ENCODE measurements at regions not wholly inside any gene's neighbourhood (a gene's known extent, or its start where the extent isn't known, plus 50 kb on each side); places are given as distances from the start of the nearest gene placed in this dataset.

DNA sequence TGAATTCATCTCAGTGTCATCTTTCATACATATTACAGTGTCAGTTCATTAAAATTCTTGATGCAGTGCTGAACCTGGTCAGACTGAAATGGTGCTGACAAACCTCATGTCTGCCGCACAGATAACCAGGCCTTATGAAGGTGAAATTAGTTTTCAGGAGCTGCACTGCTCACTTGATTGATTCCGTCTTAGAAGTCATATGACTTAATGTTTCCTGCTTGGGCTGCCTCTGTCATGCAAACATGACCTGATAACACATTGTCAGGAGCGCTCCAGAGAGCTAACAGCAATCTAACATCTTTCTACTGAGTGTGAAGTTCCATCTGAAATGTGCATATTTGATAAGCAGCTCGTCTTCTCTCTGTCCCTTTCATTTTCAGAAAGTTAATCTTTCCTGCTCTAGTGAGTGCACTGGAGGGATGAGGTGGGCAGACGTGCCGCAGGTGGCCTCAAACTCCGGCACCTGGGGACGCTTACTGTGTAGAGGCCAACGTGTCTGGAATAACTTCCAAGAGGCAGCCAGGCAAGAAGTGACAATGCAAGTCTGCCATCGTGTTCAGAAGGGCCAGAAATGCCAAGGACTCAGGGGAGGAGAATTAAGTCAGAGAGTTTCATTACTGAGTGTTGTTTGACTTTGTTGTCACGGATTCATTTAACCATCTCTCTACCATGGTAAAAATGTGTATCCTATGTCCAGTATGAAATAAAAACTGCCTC lies 592.1 kb downstream of the TLE1 start:
- TF ChIP-seq EZH2 (IDR thresholded peaks at IDR 0.05; ENCODE audit: borderline replicate concordance, low read depth, low read length, severe bottlenecking) (no peak), GATA2 (IDR thresholded peaks at IDR 0.05; ENCODE audit: insufficient read depth, insufficient read length, low read depth, low read length) (no peak), POLR2A (IDR thresholded peaks at IDR 0.05; ENCODE audit: low read depth, low read length) (no peak), MYC (IDR thresholded peaks at IDR 0.05; ENCODE audit: low read depth, low read length) (no peak), POLR2AphosphoS5 (IDR thresholded peaks at IDR 0.05; ENCODE audit: insufficient read depth, low read depth, low read length) (no peak)
- TF ChIP-seq, protein P1, sequence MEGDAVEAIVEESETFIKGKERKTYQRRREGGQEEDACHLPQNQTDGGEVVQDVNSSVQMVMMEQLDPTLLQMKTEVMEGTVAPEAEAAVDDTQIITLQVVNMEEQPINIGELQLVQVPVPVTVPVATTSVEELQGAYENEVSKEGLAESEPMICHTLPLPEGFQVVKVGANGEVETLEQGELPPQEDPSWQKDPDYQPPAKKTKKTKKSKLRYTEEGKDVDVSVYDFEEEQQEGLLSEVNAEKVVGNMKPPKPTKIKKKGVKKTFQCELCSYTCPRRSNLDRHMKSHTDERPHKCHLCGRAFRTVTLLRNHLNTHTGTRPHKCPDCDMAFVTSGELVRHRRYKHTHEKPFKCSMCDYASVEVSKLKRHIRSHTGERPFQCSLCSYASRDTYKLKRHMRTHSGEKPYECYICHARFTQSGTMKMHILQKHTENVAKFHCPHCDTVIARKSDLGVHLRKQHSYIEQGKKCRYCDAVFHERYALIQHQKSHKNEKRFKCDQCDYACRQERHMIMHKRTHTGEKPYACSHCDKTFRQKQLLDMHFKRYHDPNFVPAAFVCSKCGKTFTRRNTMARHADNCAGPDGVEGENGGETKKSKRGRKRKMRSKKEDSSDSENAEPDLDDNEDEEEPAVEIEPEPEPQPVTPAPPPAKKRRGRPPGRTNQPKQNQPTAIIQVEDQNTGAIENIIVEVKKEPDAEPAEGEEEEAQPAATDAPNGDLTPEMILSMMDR (IDR thresholded peaks at IDR 0.05; ENCODE audit: extremely low read depth in 1 of 2, insufficient read depth in 1 of 2, low read depth in 1 of 2, low read length in 2 of 2) = no peak
